GM12801 (cell line): ENCODE measurements at regions not wholly inside any gene's neighbourhood (a gene's known extent, or its start where the extent isn't known, plus 50 kb on each side); places are given as distances from the start of the nearest gene placed in this dataset.

Experiments
- TF ChIP-seq, protein P1 (sequence below): IDR thresholded peaks from one replicate; pipeline ENCODE4 v1.5.1; 2011; ENCODE audit warnings: control low read depth; ENCODE audit not compliant: insufficient read length; ENCODE audit errors: extremely low read depth

DNA sequence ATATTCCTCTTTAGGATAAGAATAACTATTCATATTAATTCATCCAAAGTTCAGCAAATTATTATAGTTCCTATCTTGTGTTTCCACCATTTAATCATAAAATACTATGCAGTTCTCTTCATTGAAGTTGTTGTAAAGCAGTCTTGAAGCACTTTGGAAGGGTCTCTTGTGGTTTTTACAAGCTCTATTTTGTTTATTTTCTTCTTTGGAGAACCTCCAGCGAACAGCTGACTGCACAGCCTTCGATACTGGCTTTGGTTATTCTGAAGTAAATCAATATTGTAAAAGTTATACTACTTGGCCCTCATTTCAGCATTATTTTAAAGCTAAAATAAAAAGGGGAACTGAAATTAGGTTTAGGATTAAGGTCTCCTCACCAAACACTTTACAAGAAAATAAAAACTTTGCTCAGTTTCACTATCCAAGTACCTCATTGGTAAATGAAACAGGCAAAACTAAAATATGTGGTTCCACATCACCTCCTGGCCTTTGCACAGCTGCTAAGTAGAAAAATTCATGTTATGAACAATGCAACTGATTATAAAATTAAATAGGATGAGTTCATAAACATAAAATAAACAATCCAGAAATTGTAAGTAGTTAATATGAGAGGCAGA is 1629.2 kb upstream of the ADGRL3 start:
- TF ChIP-seq, protein P1, sequence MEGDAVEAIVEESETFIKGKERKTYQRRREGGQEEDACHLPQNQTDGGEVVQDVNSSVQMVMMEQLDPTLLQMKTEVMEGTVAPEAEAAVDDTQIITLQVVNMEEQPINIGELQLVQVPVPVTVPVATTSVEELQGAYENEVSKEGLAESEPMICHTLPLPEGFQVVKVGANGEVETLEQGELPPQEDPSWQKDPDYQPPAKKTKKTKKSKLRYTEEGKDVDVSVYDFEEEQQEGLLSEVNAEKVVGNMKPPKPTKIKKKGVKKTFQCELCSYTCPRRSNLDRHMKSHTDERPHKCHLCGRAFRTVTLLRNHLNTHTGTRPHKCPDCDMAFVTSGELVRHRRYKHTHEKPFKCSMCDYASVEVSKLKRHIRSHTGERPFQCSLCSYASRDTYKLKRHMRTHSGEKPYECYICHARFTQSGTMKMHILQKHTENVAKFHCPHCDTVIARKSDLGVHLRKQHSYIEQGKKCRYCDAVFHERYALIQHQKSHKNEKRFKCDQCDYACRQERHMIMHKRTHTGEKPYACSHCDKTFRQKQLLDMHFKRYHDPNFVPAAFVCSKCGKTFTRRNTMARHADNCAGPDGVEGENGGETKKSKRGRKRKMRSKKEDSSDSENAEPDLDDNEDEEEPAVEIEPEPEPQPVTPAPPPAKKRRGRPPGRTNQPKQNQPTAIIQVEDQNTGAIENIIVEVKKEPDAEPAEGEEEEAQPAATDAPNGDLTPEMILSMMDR = no peak

DNA sequence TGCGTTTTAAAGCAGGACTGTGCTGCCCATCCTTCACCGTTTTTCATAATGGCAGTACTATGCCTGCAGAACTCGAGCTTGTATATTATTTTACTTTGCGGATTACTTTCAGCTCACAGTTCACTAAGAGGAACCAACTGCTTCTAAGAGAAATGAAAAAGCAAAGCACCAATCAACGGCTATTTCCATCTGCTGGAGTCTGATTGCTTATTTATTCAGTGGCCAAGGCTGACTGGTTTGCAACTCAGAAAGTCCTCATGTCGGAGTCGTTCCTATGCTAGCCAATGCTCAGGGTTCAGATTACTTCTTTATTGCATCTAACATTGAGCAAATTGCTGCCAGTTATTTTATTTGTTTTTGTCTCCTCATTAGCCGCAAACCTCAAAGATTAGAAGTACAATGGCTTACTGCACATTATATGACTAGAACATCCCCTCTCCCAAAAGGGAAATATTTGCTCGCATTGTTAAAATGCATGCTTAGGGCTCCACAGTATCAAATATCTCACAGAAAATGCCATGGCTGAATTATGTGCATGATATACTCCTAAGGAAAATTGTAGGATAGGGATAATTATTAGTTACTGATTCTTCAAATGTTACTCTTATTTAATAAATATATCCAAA is 1628.2 kb upstream of the ADGRL3 start:
- TF ChIP-seq, protein P1 = no peak

DNA sequence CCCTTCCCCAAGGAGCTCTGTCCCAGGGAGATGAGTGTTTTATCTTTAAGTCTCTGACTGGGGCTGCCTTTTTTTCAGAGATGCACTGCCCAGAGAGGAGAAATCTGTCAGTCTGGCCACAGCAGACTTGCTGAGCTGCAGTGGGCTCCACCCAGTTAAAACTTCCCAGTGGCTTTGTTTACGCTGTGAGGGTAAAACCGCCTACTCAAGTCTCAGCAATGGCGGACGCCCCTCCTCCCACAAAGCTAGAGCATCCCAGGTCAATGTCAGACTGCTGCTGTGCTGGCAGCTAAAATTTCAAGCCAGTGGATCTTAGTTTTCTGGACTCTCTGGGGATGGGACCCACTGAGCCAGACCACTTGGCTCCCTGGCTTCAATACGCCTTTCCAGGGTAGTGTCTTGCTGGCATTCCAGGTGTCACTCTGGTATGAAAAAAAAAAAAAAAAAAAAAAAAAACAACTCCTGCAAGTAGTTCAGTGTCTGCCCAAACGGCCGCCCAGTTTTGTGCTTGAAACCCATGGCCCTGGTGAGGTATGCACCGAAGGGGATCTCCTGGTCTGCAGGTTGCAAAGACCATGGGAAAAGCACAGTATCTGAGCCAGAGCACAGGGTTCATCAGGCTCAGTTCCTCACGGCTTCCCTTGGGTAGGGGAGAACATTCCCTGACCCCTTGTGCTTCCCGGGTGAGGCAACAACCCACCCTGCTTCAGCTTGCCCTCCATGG is 1616.1 kb upstream of the ADGRL3 start:
- TF ChIP-seq, protein P1 = no peak

DNA sequence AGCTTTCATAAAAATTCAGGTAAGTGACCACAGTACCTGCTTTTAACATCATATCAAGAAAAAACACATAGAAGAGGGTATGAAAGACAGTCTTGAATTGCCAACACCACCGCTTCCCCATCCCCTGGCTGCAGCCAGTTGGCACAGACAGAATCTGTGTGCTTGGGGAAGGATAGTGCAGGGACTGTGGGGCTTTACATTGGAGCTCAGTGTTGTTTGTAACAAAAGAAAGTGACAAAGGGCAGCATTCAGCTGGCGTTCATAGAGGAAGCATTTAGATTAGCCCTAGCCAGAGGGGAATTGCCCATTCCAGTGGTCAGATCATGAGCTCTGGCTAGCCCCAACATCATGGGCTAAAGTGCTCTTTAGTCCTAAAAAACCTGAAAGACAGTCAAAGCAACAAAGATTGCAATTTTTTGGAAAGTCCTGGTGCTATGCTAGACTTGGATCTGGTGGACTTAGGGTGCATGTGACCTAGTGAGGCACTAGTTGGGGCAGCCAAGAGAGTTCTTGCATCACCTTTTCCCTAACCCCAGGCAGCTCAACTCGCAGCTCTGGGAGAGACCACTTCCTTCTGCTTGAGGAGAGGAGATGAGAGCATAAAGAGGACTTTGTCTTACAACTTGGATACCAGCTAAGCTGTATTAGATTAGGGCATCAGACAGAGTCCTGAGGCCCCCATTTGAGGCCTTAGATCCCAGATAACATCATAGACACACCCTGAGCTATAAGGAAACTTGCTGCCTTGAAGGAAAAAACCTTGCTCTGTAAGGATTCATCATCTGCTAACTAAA is 1602.4 kb upstream of the ADGRL3 start:
- TF ChIP-seq, protein P1 = no peak

DNA sequence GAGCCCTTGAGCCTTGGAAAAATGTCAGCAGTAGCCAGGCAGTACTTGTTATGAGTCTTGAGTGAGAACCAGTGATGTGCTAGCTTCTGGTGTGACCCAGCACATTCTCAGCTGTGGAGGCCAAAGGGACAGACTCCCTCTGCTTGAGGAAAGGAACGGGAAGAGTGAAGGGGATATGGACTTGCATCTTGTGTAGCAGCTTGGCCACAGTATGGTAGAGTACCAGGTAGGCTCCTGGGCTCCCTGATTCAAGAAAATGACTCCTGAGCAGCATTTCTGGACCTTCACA is 1601.9 kb upstream of the ADGRL3 start:
- TF ChIP-seq, protein P1 = no peak

DNA sequence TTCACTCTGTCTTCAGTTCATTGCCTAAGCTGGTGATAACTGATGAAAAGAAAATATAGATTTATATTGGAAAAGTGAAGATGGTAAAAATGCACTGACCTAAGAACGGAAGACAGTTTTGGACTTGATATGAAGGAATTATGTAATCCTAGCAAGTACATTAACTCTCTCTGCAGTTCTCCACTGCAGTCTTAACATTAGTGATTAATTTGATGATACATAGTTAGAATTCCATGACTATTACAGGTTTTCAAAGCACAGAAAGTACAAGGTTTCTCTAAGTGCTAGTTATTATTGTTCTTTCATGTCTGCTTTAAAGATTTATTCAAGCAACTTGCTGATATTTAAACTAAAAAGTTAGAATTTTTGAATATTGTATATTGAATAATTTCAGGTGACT is 1591.7 kb upstream of the ADGRL3 start:
- TF ChIP-seq, protein P1 = no peak

DNA sequence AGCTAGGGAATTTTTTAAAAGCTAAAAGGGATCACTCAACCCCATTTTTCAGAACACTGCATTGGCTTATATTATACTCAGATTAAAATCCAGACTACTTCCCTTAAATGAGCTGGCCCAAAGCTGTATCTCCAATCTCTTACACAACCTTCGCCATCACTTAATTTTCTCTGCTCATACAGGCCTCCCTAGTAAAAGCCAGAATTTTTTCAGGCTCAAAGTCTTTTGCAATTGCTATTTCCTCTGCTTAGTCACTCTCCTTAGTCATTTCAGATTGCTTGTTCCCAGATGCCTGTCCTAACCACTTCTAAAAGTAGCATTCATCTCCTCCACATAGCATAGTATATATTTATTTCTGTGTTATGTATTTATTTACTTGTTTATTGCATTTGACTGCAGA is 1587.9 kb upstream of the ADGRL3 start:
- TF ChIP-seq, protein P1 = no peak
